A673 (cell line): ENCODE measurements at regions not wholly inside any gene's neighbourhood (a gene's known extent, or its start where the extent isn't known, plus 50 kb on each side); places are given as distances from the start of the nearest gene placed in this dataset.

Experiments
- EZH2 ChIP-seq: fragments of 200-600 bp; sonication (generic); IDR thresholded peaks from 2 replicates; pipeline ENCODE4 v1.6.1; 2017; ENCODE audit warnings: borderline replicate concordance, low read depth, mild to moderate bottlenecking, mixed read lengths, antibody characterized with exemption, low read length; ENCODE audit not compliant: poor library complexity, severe bottlenecking
- TF ChIP-seq, protein P1 (sequence below): fragments of 300-800, 200-600 bp; sonication (generic); conservative IDR thresholded peaks from 2 replicates; pipeline ENCODE4 v1.5.1; 2017; ENCODE audit warnings: low read depth, mild to moderate bottlenecking, antibody characterized with exemption, low read length, moderate library complexity, mixed read lengths

DNA sequence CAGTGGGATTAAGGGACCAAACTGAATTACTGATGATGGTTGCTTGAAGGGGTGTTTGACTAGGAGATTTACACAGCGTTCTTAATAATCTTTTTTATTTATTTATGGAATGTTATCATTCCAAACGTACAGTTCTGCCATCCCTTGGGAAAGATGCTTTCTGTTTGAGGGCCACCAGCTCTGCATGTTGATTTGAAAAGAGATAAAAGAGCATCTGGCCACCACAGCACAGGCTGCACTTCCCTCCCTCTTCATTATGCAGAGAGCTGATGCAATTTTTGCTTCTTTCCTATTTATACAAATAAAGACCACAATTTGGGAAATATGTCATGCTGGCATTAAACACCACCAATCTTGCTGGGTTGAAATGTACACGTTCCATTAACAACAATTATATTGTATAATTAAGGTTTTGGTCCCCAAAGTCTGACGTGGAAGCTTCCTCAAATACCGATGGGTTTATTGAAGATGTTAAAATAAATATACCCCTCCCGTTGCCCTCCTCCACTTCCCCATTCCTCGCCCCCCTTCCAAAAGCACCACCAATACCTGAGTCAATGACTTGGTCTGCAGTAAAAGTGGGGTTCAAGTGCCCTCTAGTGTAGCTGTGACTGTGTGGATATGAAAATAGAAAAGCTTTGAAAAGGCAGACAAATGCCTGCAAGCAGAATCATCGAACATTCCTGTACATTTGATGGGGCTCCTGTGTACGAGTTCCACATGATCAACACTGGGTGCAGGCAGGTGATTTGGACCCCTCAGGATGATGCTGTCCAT is 211.9 kb downstream of the HRH4 start:
- no peak for TF ChIP-seq EZH2
- TF ChIP-seq, protein P1, sequence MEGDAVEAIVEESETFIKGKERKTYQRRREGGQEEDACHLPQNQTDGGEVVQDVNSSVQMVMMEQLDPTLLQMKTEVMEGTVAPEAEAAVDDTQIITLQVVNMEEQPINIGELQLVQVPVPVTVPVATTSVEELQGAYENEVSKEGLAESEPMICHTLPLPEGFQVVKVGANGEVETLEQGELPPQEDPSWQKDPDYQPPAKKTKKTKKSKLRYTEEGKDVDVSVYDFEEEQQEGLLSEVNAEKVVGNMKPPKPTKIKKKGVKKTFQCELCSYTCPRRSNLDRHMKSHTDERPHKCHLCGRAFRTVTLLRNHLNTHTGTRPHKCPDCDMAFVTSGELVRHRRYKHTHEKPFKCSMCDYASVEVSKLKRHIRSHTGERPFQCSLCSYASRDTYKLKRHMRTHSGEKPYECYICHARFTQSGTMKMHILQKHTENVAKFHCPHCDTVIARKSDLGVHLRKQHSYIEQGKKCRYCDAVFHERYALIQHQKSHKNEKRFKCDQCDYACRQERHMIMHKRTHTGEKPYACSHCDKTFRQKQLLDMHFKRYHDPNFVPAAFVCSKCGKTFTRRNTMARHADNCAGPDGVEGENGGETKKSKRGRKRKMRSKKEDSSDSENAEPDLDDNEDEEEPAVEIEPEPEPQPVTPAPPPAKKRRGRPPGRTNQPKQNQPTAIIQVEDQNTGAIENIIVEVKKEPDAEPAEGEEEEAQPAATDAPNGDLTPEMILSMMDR = no peak
